HEK293 (cell line): ENCODE measurements at regions not wholly inside any gene's neighbourhood (a gene's known extent, or its start where the extent isn't known, plus 50 kb on each side); places are given as distances from the start of the nearest gene placed in this dataset.

Source experiments
- CTCF ChIA-PET: fragments of 350-600 bp; formaldehyde crosslinking; extraction: SDS; loops from one replicate; lab custom pipeline; 2021; ENCODE audit warnings: antibody characterized with exemption; lab: Yijun Ruan, JAX
- POLR2A ChIA-PET: fragments of 300-600 bp; formaldehyde crosslinking; extraction: SDS; loops from one replicate; lab custom pipeline; 2020; ENCODE audit warnings: antibody characterized with exemption, inconsistent platforms; lab: Yijun Ruan, JAX
- H3K27ac ChIP-seq: fragments of 200-500 bp; sonication (Bioruptor generic); 2 replicates; pipeline ENCODE4 v1.5.1; 2014; ENCODE audit warnings: low read depth, low read length, control low read depth, inconsistent platforms; ENCODE audit errors: extremely low read depth
- H3K36me3 ChIP-seq, 2 experiments: fragments of 200-500 bp in 1 of 2; sonication (Bioruptor generic) in 1 of 2; 1 replicate in 1 of 2; 2 replicates in 1 of 2; pipeline ENCODE4 v1.5.1; 2014 to 2017; ENCODE audit warnings: inconsistent platforms in 2 of 2, low read length in 2 of 2; ENCODE audit not compliant: control insufficient read depth in 2 of 2, insufficient read depth in 1 of 2
- H3K4me1 ChIP-seq: fragments of 200-500 bp; sonication (Bioruptor generic); 2 replicates; pipeline ENCODE4 v1.5.1; 2014; ENCODE audit warnings: mild to moderate bottlenecking, low read length, inconsistent platforms; ENCODE audit not compliant: control insufficient read depth, insufficient read depth
- H3K4me3 ChIP-seq: 2 replicates; pipeline ENCODE4 v1.5.1; 2011; ENCODE audit warnings: low read depth, mild to moderate bottlenecking, control low read depth, low read length, moderate library complexity
- H3K9me3 ChIP-seq: fragments of 200-500 bp; sonication (Bioruptor generic); 2 replicates; pipeline ENCODE4 v1.5.1; 2014; ENCODE audit warnings: low read depth, low read length, inconsistent platforms; ENCODE audit not compliant: control insufficient read depth, insufficient read depth
- REPIN1 ChIP-seq: fragments of 450-650 bp; formaldehyde crosslinking; IDR thresholded peaks from 2 replicates; pipeline ENCODE4 v1.5.1; 2017; ENCODE audit warnings: missing biosample characterization, missing genetic modification characterization, low read depth
- TSHZ1 ChIP-seq: fragments of 450-650 bp; formaldehyde crosslinking; IDR thresholded peaks from 2 replicates; pipeline ENCODE4 v1.5.1; 2016; ENCODE audit warnings: missing biosample characterization, missing genetic modification characterization, borderline replicate concordance
- WT1 ChIP-seq: fragments of 450-650 bp; formaldehyde crosslinking; IDR thresholded peaks from 2 replicates; pipeline ENCODE4 v1.5.1; 2016; ENCODE audit warnings: missing biosample characterization, missing genetic modification characterization
- ZBTB1 ChIP-seq: fragments of 450-650 bp; formaldehyde crosslinking; IDR thresholded peaks from 2 replicates; pipeline ENCODE4 v1.5.1; 2016; ENCODE audit warnings: missing biosample characterization, missing genetic modification characterization
- ZBTB20 ChIP-seq: fragments of 450-650 bp; formaldehyde crosslinking; IDR thresholded peaks from 2 replicates; pipeline ENCODE4 v1.5.1; 2016; ENCODE audit warnings: missing biosample characterization, missing genetic modification characterization
- ZFP3 ChIP-seq: fragments of 450-650 bp; formaldehyde crosslinking; IDR thresholded peaks from 2 replicates; pipeline ENCODE4 v1.5.1; 2016; ENCODE audit warnings: low read depth, missing biosample characterization, missing genetic modification characterization
- ZNF114 ChIP-seq: fragments of 450-650 bp; formaldehyde crosslinking; IDR thresholded peaks from 2 replicates; pipeline ENCODE4 v1.5.0; 2017; ENCODE audit warnings: missing biosample characterization, missing genetic modification characterization
- ZNF157 ChIP-seq: fragments of 450-650 bp; formaldehyde crosslinking; IDR thresholded peaks from 2 replicates; pipeline ENCODE4 v1.5.1; 2016; ENCODE audit warnings: missing biosample characterization, missing genetic modification characterization
- ZNF174 ChIP-seq: fragments of 450-650 bp; formaldehyde crosslinking; IDR thresholded peaks from 2 replicates; pipeline ENCODE4 v1.5.0; 2017; ENCODE audit warnings: missing biosample characterization, mild to moderate bottlenecking, missing genetic modification characterization
- ZNF18 ChIP-seq: fragments of 450-650 bp; formaldehyde crosslinking; IDR thresholded peaks from 2 replicates; pipeline ENCODE4 v1.5.1; 2016; ENCODE audit warnings: missing biosample characterization, missing genetic modification characterization
- ZNF239 ChIP-seq: fragments of 450-650 bp; formaldehyde crosslinking; IDR thresholded peaks from 2 replicates; pipeline ENCODE4 v1.5.1; 2016; ENCODE audit warnings: missing biosample characterization, missing genetic modification characterization
- ZNF391 ChIP-seq: fragments of 450-650 bp; formaldehyde crosslinking; IDR thresholded peaks from 2 replicates; pipeline ENCODE4 v1.5.1; 2016; ENCODE audit warnings: low read depth, missing biosample characterization, missing genetic modification characterization, borderline replicate concordance
- ZNF416 ChIP-seq: fragments of 450-650 bp; formaldehyde crosslinking; IDR thresholded peaks from 2 replicates; pipeline ENCODE4 v1.5.1; 2016; ENCODE audit warnings: missing biosample characterization, missing genetic modification characterization
- ZNF48 ChIP-seq: fragments of 450-650 bp; formaldehyde crosslinking; IDR thresholded peaks from 2 replicates; pipeline ENCODE4 v1.5.1; 2016; ENCODE audit warnings: missing biosample characterization, missing genetic modification characterization
- ZNF521 ChIP-seq: fragments of 450-650 bp; formaldehyde crosslinking; IDR thresholded peaks from 2 replicates; pipeline ENCODE4 v1.5.1; 2017; ENCODE audit warnings: missing biosample characterization, mild to moderate bottlenecking, missing genetic modification characterization
- ZNF600 ChIP-seq: fragments of 450-650 bp; formaldehyde crosslinking; IDR thresholded peaks from 2 replicates; pipeline ENCODE4 v1.5.1; 2016; ENCODE audit warnings: missing biosample characterization, missing genetic modification characterization
- ZNF610 ChIP-seq: fragments of 450-650 bp; formaldehyde crosslinking; IDR thresholded peaks from 2 replicates; pipeline ENCODE4 v1.5.1; 2016; ENCODE audit warnings: missing biosample characterization, missing genetic modification characterization, borderline replicate concordance
- ZNF626 ChIP-seq: fragments of 450-650 bp; sonication (Bioruptor Pico); formaldehyde crosslinking; IDR thresholded peaks from 2 replicates; pipeline ENCODE4 v1.5.1; 2018; ENCODE audit warnings: missing biosample characterization, missing genetic modification characterization, inconsistent platforms
- ZNF664 ChIP-seq: fragments of 450-650 bp; formaldehyde crosslinking; IDR thresholded peaks from 2 replicates; pipeline ENCODE4 v1.5.1; 2016; ENCODE audit warnings: missing biosample characterization, missing genetic modification characterization
- ZNF670 ChIP-seq: fragments of 450-650 bp; formaldehyde crosslinking; IDR thresholded peaks from 2 replicates; pipeline ENCODE4 v1.5.1; 2016; ENCODE audit warnings: missing biosample characterization, missing genetic modification characterization, low read depth
- ZNF747 ChIP-seq: fragments of 450-650 bp; formaldehyde crosslinking; IDR thresholded peaks from 2 replicates; pipeline ENCODE4 v1.5.1; 2016; ENCODE audit warnings: missing biosample characterization, missing genetic modification characterization
- ZNF791 ChIP-seq: fragments of 450-650 bp; formaldehyde crosslinking; IDR thresholded peaks from 2 replicates; pipeline ENCODE4 v1.5.1; 2016; ENCODE audit warnings: missing biosample characterization, missing genetic modification characterization
- ZXDB ChIP-seq: fragments of 450-650 bp; formaldehyde crosslinking; IDR thresholded peaks from 2 replicates; pipeline ENCODE4 v1.5.1; 2016; ENCODE audit warnings: missing biosample characterization, missing genetic modification characterization

GRCh38 chr5:8919096-8919495 lies 626.8 kb downstream of the SEMA5A start:
- POLR2A ChIA-PET = no interaction called here
- CTCF ChIA-PET = interaction anchor here (1.9 kb wide), 1 partner anchor 11 kb away, joined by 11 read pairs; no protein-coding TSS in a partner anchor

GRCh38 chr5:8923526-8923925 lies 622.3 kb downstream of the SEMA5A start:
- ChIA-PET POLR2A (no interaction called here), CTCF (interaction anchor here (1.8 kb wide), 1 partner anchor 15 kb away, joined by 7 read pairs; no protein-coding TSS in a partner anchor)
- no peaks in the 10 kb centered on the region for H3K4me1 ChIP-seq
- no peaks in the 10 kb centered on the region for H3K36me3 ChIP-seq
- H3K9me3 ChIP-seq = no peaks in the 10 kb centered on the region
- TF ChIP-seq REPIN1 (tag by site-specific recombination) (no peak), ZBTB1 (tag by site-specific recombination) (no peak), ZNF747 (tag by site-specific recombination) (no peak), TSHZ1 (tag by site-specific recombination) (no peak), ZNF48 (tag by site-specific recombination) (no peak), ZNF600 (tag by site-specific recombination) (no peak), ZNF791 (tag by site-specific recombination) (no peak), ZFP3 (tag by site-specific recombination) (no peak), ZNF114 (tag by site-specific recombination) (no peak), ZXDB (tag by site-specific recombination) (no peak), ZBTB20 (no peak), ZNF610 (tag by site-specific recombination) (no peak), WT1 (tag by site-specific recombination) (no peak), ZNF521 (tag by site-specific recombination) (no peak)
- H3K4me3 ChIP-seq = no peak overlapping the region
- no peak overlapping the region for H3K27ac ChIP-seq

More at GRCh38 chr5:8919096-8919495, 626.8 kb downstream of the SEMA5A start:
- Histone ChIP-seq H3K4me3 (no peak overlapping the region), H3K9me3 (no peaks in the 10 kb centered on the region)
- TF ChIP-seq ZNF174 (tag by site-specific recombination) (no peak), ZNF391 (tag by site-specific recombination) (no peak), ZNF626 (tag by site-specific recombination) (no peak), ZNF157 (tag by site-specific recombination) (no peak), ZNF18 (tag by site-specific recombination) (no peak), ZNF239 (tag by site-specific recombination) (no peak), ZNF670 (tag by site-specific recombination) (no peak), ZNF416 (tag by site-specific recombination) (no peak), ZNF747 (tag by site-specific recombination) (no peak), ZNF664 (tag by site-specific recombination) (no peak)
- TF ChIP-seq, all 188 proteins: peak for 0
- Histone ChIP-seq H3K27ac (no peak overlapping the region), H3K36me3 (no peaks in the 10 kb centered on the region), H3K4me1 (no peaks in the 10 kb centered on the region)
